ENCODE measurements at regions not wholly inside any gene's neighbourhood (a gene's known extent, or its start where the extent isn't known, plus 50 kb on each side); places are given as distances from the start of the nearest gene placed in this dataset.

DNA sequence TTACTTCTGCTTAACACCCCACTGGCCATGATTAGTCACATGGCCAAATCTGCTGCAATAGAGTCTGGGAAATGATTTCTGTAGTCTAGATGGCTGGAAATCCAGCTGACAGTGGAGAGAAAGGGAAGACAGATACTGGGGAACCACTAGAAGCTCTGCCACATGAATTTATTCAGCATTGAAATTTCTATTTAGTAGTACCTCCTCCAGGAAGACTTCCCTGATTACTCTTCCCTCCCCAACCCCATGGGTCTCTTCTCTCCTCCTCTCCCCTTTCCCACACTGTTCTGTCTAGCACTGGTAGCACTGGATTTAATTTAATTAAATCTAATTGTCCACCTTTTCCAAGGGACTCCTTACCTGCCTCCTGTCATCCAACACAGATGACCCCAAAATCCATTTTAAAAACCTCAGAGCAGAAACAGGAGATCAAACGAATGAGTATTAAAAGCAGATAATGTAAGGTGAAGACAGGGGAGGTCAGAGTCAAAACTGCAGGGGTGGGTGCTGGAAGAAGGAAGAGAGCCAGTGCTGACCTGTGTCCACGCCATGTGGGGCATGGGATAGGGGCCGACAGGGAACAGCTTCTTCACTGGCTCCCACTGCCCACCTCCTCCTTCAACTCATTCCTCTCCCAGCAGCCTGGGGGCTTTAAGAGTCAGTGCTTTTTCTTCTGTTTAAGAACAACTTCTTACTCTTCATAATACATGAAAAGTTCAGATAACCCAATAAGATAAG is 169.2 kb upstream of the HS6ST1 start:
- TF ChIP-seq, protein P1, sequence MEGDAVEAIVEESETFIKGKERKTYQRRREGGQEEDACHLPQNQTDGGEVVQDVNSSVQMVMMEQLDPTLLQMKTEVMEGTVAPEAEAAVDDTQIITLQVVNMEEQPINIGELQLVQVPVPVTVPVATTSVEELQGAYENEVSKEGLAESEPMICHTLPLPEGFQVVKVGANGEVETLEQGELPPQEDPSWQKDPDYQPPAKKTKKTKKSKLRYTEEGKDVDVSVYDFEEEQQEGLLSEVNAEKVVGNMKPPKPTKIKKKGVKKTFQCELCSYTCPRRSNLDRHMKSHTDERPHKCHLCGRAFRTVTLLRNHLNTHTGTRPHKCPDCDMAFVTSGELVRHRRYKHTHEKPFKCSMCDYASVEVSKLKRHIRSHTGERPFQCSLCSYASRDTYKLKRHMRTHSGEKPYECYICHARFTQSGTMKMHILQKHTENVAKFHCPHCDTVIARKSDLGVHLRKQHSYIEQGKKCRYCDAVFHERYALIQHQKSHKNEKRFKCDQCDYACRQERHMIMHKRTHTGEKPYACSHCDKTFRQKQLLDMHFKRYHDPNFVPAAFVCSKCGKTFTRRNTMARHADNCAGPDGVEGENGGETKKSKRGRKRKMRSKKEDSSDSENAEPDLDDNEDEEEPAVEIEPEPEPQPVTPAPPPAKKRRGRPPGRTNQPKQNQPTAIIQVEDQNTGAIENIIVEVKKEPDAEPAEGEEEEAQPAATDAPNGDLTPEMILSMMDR (IDR thresholded peaks at IDR 0.05): no peak
- TF ChIP-seq EZH2 (IDR thresholded peaks at IDR 0.05) (no peak), EZH2phosphoT487 (IDR thresholded peaks at IDR 0.05) (no peak)

Data from neural progenitor cell (in vitro differentiated cells).